Stimulated activated CD4-positive, alpha-beta T cell treated with anti-CD3 and anti-CD28 coated beads, Interleukin-12 subunit alpha, Interleukin-12 subunit beta, amount 100 ng/mL, for 24 hours (primary cell): ENCODE measurements at regions not wholly inside any gene's neighbourhood (a gene's known extent, or its start where the extent isn't known, plus 50 kb on each side); places are given as distances from the start of the nearest gene placed in this dataset.
"Not testable (repeated sequence)": the region's sequence is repeated elsewhere in the genome, so short reads cannot be mapped to it uniquely, and the experiment has no call there.

Experiments used
- DNase-seq, 2 experiments: peaks; one replicate each; pipeline ENCODE4 v3.0.0-alpha.2; 2020; ENCODE audit warnings: low read depth in 2 of 2

- no peak for DNase-seq
These were observed 109.1 kb downstream of the CRLF2 start for GRCh38 chrX:1103360-1103759.

- no peak for DNase-seq
These were observed 109.7 kb downstream of the CRLF2 start for GRCh38 chrX:1102786-1103185.

- not testable (repeated sequence) for DNase-seq
These were observed 110.2 kb downstream of the CRLF2 start for GRCh38 chrX:1102221-1102620.

- DNase-seq = no peak
These were observed 113.2 kb downstream of the CRLF2 start for GRCh38 chrX:1099146-1099770.

GRCh38 chrX:1097328-1097727, 115.1 kb downstream of the CRLF2 start:
- no peak for DNase-seq

GRCh38 chrX:1094566-1095333, 117.7 kb downstream of the CRLF2 start:
- DNase-seq = no peak

GRCh38 chrX:1093586-1094421, 118.6 kb downstream of the CRLF2 start:
- no peak for DNase-seq

GRCh38 chrX:1093121-1093520, 119.3 kb downstream of the CRLF2 start:
- peak in 1 of 2 experiments; percentile 11 for DNase-seq

GRCh38 chrX:1086444-1087409, 125.7 kb downstream of the CRLF2 start:
- DNase-seq = no peak

GRCh38 chrX:1085871-1086270, 126.6 kb downstream of the CRLF2 start:
- DNase-seq = not testable (repeated sequence)

GRCh38 chrX:1084689-1085088, 127.8 kb downstream of the CRLF2 start:
- no peak for DNase-seq

- no peak for DNase-seq
These were observed 135.4 kb downstream of the CRLF2 start for GRCh38 chrX:1076871-1077651.

- no peak for DNase-seq
These were observed 136.7 kb downstream of the CRLF2 start for GRCh38 chrX:1075741-1076140.

- DNase-seq = no peak
These were observed 137.3 kb downstream of the CRLF2 start for GRCh38 chrX:1075156-1075555.

GRCh38 chrX:1074755-1075154, 137.7 kb downstream of the CRLF2 start:
- no peak for DNase-seq

- no peak for DNase-seq
These were observed 138.3 kb downstream of the CRLF2 start for GRCh38 chrX:1074172-1074571.

GRCh38 chrX:1072637-1073377, 139.6 kb downstream of the CRLF2 start:
- DNase-seq = no peak

- DNase-seq = no peak
These were observed 141.1 kb downstream of the CRLF2 start for GRCh38 chrX:1071351-1071750.

- no peak for DNase-seq
These were observed 150.1 kb downstream of the CRLF2 start for GRCh38 chrX:1062351-1062750.

GRCh38 chrX:1060562-1060960, 151.9 kb downstream of the CRLF2 start:
- DNase-seq = no peak
